ENCODE measurements at regions not wholly inside any gene's neighbourhood (a gene's known extent, or its start where the extent isn't known, plus 50 kb on each side); places are given as distances from the start of the nearest gene placed in this dataset.

DNA sequence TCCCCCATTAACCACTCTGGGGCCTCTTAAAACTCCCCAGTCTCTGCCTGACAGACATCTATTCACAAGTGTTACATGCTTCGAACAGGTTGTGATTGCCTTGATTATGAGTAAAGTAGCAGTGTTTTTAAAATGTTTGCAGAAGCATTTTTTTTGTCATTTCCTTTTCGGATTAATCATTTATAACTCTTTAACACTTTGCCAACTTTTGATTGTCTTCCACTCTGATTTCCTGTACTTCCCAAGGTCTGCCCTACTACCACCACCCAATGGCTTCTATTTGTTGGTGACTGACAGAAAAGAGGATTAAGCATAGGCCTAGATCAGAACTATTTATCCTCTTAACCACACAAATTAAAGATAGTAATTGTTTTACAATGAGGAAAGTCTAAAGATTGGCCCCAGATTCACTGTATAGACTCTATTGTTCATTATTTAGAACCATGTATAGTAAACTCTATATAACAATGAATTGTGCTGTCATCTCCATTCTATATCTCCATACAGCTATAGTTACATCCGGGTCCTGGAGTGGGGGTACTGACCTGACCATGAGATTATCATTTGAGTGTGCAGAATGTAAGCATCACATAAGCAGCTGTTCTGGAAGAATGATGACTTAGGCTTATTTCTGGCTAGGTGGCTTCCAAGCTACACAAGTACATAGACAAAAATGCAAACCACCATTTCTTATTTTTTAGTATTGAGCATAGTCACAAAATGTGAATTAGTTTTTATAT lies 110.3 kb upstream of the RBMS1 start:
- Histone ChIP-seq H3K9me3 (no peaks in the 10 kb centered on the region), H3K27me3 (replicated peaks in 1 of 7) (no peaks in the 10 kb centered on the region), H3K27ac (no peak overlapping the region), H3K4me3 (no peak overlapping the region), H3K4me1 (peaks cover 0 to 10% (median 0%) of the 10 kb centered on the region in 6 donors), H3K36me3 (no peaks in the 10 kb centered on the region)
- 64 to 79% (median 72%) methylated on average over 3 of the region's 3 CpGs for WGBS, 5 donors
- TF ChIP-seq POLR2A (IDR thresholded peaks at IDR 0.05): no peak
- TF ChIP-seq, protein P1, sequence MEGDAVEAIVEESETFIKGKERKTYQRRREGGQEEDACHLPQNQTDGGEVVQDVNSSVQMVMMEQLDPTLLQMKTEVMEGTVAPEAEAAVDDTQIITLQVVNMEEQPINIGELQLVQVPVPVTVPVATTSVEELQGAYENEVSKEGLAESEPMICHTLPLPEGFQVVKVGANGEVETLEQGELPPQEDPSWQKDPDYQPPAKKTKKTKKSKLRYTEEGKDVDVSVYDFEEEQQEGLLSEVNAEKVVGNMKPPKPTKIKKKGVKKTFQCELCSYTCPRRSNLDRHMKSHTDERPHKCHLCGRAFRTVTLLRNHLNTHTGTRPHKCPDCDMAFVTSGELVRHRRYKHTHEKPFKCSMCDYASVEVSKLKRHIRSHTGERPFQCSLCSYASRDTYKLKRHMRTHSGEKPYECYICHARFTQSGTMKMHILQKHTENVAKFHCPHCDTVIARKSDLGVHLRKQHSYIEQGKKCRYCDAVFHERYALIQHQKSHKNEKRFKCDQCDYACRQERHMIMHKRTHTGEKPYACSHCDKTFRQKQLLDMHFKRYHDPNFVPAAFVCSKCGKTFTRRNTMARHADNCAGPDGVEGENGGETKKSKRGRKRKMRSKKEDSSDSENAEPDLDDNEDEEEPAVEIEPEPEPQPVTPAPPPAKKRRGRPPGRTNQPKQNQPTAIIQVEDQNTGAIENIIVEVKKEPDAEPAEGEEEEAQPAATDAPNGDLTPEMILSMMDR (IDR thresholded peaks at IDR 0.05 in 8 of 11, conservative IDR thresholded peaks at IDR 0.05 in 3 of 11): no peak
- TF ChIP-seq POLR2AphosphoS5 (IDR thresholded peaks at IDR 0.05): no peak
- intact Hi-C loops (cut with DNase I; ENCODE audit: low total_unique reads): no loop called here
- no peak for DNase-seq

DNA sequence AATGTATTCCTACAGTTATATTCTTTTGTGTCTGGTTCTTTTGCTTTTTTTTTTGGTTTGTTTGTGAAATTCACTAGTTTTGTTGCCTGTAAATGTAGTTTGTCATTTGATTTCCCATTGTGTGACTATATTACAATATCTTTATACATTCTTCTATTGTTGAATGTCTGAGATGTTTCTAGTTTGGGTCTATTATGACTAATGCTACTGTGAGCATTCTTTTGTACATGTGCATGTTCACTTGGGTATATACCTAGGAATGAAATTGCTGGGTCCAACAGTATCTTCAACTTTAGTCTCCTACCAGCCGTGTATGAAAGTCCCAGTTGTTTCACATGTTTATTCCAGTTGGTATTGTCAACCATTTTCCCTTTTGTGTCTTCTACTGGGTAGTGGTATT lies 112.7 kb upstream of the RBMS1 start:
- TF ChIP-seq, protein P1 (IDR thresholded peaks at IDR 0.05 in 8 of 11, conservative IDR thresholded peaks at IDR 0.05 in 3 of 11): no peak
- TF ChIP-seq POLR2A (IDR thresholded peaks at IDR 0.05) (no peak), POLR2AphosphoS5 (IDR thresholded peaks at IDR 0.05) (no peak)
- Histone ChIP-seq H3K4me1 (peaks cover 0 to 10% (median 0%) of the 10 kb centered on the region in 6 donors), H3K36me3 (no peaks in the 10 kb centered on the region), H3K9me3 (no peaks in the 10 kb centered on the region), H3K4me3 (no peak overlapping the region), H3K27me3 (replicated peaks in 1 of 7) (no peaks in the 10 kb centered on the region), H3K27ac (no peak overlapping the region)
- intact Hi-C loops (cut with DNase I; ENCODE audit: low total_unique reads): no loop called here
- WGBS, 5 donors: 86 to 100% (median 95%) methylated on average over 1 of the region's 1 CpG
- DNase-seq: no peak

DNA sequence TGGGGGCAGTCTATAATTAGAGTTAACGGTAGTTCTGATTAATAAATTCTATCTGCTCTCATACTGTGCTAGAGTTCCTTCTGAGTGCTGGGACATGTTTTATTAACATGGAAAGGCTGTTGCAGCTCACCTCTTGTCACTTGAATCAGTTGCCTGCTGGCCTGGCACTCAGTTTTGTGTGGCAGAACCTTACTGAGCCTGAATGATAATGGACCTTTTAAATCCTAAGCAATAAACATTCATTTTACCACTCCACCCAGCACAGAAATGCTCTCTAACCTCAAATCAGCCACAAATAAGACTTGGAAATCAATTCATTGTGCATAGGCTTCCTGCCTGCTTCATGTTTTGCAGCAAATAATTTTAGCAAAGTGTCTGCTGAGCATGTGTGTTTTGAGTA lies 115.0 kb upstream of the RBMS1 start:
- no peaks in the 10 kb centered on the region for H3K9me3 ChIP-seq
- TF ChIP-seq, protein P1 (IDR thresholded peaks at IDR 0.05 in 8 of 11, conservative IDR thresholded peaks at IDR 0.05 in 3 of 11): no peak
- no peak for TF ChIP-seq POLR2AphosphoS5 (IDR thresholded peaks at IDR 0.05)
- no peak for TF ChIP-seq POLR2A (IDR thresholded peaks at IDR 0.05)

DNA sequence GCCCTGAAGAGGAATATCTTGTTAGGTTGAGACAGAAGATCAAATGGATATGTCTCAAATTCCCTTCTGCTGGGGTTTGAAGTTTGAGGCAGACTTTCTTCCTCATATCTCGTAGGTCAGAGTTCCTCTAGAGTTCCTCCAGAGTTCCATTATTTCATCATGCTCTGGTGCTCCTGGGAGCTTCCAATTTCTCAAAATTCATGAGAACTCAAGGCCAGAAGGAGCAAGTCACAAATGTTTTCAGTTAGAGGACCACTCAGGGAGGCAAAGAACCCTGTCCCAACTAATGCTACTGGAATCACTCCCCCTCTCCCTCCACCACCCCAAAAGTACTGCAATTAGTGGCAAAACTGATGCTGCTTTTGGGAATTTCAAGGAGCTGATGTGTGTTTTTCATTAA lies 115.7 kb upstream of the RBMS1 start:
- H3K9me3 ChIP-seq: no peaks in the 10 kb centered on the region
- H3K4me3 ChIP-seq: no peak overlapping the region
- H3K27ac ChIP-seq: no peak overlapping the region
- WGBS, 5 donors: 27 to 56% (median 30%) methylated on average over 1 of the region's 1 CpG
- H3K27me3 ChIP-seq (replicated peaks in 1 of 7): no peaks in the 10 kb centered on the region
- TF ChIP-seq POLR2A (IDR thresholded peaks at IDR 0.05) (no peak), POLR2AphosphoS5 (IDR thresholded peaks at IDR 0.05) (no peak)
- TF ChIP-seq, protein P1 (IDR thresholded peaks at IDR 0.05 in 8 of 11, conservative IDR thresholded peaks at IDR 0.05 in 3 of 11): no peak
- intact Hi-C loops (cut with DNase I; ENCODE audit: low total_unique reads): no loop called here
- H3K4me1 ChIP-seq: peaks cover 0 to under 1% (median 0%) of the 10 kb centered on the region in 6 donors
- H3K36me3 ChIP-seq: no peaks in the 10 kb centered on the region
- no peak for DNase-seq

More for the DNA sequence above, 115.0 kb upstream of the RBMS1 start:
- H3K4me1 ChIP-seq: peaks cover 0 to 6% (median 0%) of the 10 kb centered on the region in 6 donors
- H3K27me3 ChIP-seq (replicated peaks in 1 of 7): no peaks in the 10 kb centered on the region
- H3K4me3 ChIP-seq: no peak overlapping the region
- no peak for DNase-seq
- no peaks in the 10 kb centered on the region for H3K36me3 ChIP-seq
- WGBS, 5 donors: 73 to 91% (median 79%) methylated on average over 1 of the region's 1 CpG
- H3K27ac ChIP-seq: no peak overlapping the region
- intact Hi-C loops (cut with DNase I; ENCODE audit: low total_unique reads): no loop called here
